WI38 (cell line): ENCODE measurements at regions not wholly inside any gene's neighbourhood (a gene's known extent, or its start where the extent isn't known, plus 50 kb on each side); places are given as distances from the start of the nearest gene placed in this dataset.
"Not testable (repeated sequence)": the region's sequence is repeated elsewhere in the genome, so short reads cannot be mapped to it uniquely, and the experiment has no call there.

ENCODE experiments used
- H3K4me3 ChIP-seq: 2 replicates; pipeline ENCODE4 v1.5.1; 2011; ENCODE audit warnings: low read depth, mild to moderate bottlenecking, control low read depth, low read length
- CTCF ChIP-seq: IDR thresholded peaks from 2 replicates; pipeline ENCODE4 v1.5.1; 2012; ENCODE audit warnings: low read depth, mild to moderate bottlenecking, control low read depth, low read length

DNA sequence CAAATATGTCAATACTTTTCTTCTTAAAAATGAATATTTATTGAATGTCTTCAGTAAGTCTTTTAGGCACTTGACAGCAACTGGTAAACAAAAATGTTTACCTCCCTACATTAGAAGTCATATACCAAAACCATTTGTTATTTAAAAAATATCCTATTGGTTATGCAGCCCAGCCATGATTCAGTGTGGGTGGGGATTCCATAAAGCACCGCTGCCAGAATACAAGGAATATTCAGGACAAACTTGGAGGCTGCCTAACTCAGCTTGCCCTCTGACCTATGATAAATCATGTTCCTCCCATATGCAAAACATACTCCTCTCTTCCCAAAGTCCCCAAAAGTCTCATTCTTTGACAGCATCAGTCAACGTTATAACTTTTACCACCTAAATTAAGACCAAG, 486.8 kb upstream of the IRAK1BP1 start:
- TF ChIP-seq CTCF, result no peak

GRCh38 chr6:78383968-78384367, 483.4 kb upstream of the IRAK1BP1 start:
- no peak for TF ChIP-seq CTCF
- no peak overlapping the region for H3K4me3 ChIP-seq

More for the DNA sequence above, 486.8 kb upstream of the IRAK1BP1 start:
- no peak overlapping the region for H3K4me3 ChIP-seq

DNA sequence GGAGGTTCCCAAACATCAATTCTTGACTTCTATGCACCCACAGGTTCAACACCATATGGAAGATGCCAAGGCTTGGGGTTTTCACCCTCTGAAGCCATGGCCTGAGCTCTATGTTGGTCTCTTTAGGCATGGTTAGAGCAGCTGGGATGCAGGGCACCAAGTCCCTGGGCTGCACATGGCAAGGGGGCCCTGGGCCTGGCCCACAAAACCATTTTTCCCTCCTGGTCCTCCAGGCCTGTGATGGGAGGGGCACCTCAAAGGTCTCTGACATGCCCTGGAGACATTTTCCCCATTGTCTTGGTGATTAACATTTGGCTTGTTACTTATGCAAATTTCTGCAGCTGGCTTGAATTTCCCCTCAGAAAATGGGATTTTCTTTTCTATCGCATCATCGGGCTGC, 480.5 kb upstream of the IRAK1BP1 start:
- not testable (repeated sequence) for H3K4me3 ChIP-seq

GRCh38 chr6:78390066-78390465, 477.3 kb upstream of the IRAK1BP1 start:
- no peak for TF ChIP-seq CTCF
- no peak overlapping the region for H3K4me3 ChIP-seq

DNA sequence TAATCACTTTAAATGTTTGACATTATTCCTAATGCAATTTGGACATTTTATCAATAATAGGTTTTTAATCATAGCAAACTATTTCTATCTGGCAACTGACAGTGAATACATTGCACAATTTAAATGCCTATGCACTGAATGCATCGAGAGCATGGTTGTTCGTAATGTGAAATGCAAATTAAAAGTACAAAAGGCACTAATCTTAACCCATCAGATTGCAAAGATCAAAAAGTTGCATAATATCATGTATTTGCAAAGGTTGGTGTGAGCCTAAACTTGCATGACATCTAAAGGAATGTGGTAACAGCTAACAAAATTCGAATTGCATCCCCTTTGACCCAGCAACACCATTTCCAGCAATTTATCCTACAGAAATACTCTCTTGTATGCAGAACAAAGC, 469.9 kb upstream of the IRAK1BP1 start:
- H3K4me3 ChIP-seq, result no peak overlapping the region
- TF ChIP-seq CTCF, result no peak

DNA sequence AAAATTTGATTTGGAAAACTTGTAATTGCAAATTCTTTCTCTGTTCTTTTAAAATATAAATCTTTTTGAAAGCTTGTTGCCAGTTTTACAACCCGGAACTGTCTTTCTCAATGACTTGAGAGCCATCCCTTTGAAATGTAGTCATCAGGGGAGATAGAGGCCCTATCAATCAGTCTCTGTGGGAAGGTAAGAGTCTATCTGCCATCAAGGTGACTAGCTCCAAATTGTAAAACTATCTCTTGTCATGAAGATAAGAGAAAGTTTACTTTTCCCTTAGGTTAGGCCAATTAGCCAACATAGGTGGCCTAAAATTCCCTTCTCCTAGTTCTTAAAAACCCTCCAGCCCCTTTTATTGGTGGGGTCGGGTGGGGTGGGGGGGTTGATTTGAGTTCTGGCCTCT, 469.1 kb upstream of the IRAK1BP1 start:
- no peak for TF ChIP-seq CTCF
- H3K4me3 ChIP-seq, result no peak overlapping the region

GRCh38 chr6:78400076-78400475, 467.3 kb upstream of the IRAK1BP1 start:
- H3K4me3 ChIP-seq, result no peak overlapping the region
- no peak for TF ChIP-seq CTCF

GRCh38 chr6:78427386-78427785, 440.0 kb upstream of the IRAK1BP1 start:
- no peak overlapping the region for H3K4me3 ChIP-seq
- TF ChIP-seq CTCF, result no peak
